ENCODE measurements at regions not wholly inside any gene's neighbourhood (a gene's known extent, or its start where the extent isn't known, plus 50 kb on each side); places are given as distances from the start of the nearest gene placed in this dataset.

DNA sequence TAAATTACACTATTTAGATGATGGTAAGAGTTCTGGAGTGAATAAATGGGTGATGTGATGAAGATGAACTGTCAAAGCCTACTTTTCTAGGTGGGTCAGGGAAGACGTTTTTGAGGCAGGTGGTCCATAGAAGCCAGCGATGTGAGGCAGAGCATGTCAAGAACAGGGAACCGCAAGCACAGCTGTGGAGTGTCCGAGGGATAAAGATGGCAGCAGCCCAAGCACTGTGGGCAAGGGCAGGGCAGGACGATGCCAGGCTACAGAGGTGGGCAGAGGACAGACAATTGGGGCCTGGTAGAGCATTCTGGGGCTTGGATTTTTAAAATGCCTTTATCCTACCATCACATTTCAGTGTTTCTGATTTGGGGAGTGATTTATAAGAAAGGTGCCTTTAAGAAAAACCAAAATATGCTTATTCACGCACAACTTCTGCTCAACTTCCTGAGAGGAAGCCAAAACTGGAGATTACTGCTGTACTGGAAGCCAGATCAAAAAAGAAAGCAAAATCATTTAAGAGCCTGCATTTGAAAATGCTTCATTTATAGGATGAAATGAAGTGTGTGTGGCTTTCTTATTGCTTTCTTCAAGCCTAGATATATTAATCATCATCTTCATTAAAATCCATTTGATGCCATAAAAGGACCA lies 119.0 kb upstream of the WDR17 start:
- no peak for DNase-seq (ENCODE audit: low read depth in 4 of 4, low spot score in 2 of 4)

DNA sequence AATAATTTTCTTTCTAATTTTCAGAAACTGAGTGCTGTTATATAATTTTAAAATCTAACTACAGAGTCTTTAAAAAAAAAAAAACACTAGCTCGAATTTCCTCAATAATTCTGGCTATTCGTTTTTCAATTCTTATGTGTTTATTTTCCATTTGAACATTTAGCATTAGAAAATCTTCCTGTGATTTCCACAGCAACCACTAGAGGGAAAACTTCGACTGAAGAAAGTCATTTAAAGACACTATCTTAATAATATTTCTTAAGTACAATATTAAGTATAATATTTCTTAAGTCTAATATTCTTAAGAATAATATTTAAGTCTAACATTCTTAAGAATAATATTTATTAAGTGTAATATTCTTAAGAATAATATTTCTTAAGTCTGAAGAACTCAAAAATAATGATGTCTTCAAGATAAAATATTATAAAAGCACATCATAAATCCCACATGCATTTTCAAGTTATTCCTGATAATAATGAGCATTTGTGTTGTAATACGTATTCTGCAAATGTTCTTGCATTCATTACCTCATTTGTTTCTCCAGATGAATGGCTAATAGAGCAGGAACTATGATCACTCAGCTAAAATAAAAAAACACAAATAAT lies 118.4 kb upstream of the WDR17 start:
- DNase-seq (ENCODE audit: low read depth in 4 of 4, low spot score in 2 of 4): peak in 1 of 4 donors; percentile 9

DNA sequence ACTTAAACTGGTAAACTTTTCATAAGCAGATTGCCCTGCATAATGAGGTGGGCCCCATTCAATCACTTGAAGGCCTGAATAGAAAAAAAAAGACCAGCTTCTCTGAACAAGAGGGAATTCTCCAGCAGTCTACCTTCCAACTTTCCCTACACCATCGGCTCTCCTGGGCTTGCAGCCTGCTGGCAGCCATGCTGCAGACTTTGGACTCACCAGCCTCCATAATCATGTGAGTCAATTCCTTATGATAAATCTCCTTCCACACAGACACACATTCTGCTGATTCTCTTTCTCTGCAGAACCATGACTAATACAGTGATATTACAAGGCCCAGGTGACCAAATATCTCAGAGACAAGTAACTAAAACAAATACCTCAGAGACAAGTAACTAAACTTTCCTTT lies 113.8 kb upstream of the WDR17 start:
- DNase-seq (ENCODE audit: low read depth in 4 of 4, low spot score in 2 of 4): no peak

DNA sequence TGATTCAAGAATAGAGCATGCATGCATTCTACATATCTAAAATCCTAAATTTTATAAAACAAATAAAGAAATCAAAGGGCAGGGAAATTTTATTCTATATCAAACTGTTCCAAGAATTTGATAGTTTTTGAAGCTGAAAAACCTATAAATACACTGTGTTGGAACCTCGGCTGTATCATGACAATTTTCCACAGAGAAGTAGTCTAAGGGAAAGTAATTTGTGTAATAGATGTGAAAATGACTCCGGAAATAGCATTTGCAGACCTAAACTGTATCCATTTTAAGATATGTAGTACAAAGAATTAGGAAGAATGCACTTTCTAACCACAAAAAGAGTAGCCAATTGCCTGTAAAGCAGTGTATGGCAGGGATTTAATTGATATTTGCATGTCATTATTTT lies 112.5 kb upstream of the WDR17 start:
- no peak for DNase-seq (ENCODE audit: low read depth in 4 of 4, low spot score in 2 of 4)

- DNase-seq (ENCODE audit: low read depth in 4 of 4, low spot score in 2 of 4): no peak
These were observed 111.6 kb upstream of the WDR17 start for GRCh38 chr4:175953960-175954521.

GRCh38 chr4:175954685-175955084 lies 111.0 kb upstream of the WDR17 start:
- no peak for DNase-seq (ENCODE audit: low read depth in 4 of 4, low spot score in 2 of 4)

- DNase-seq (ENCODE audit: low read depth in 4 of 4, low spot score in 2 of 4): no peak
These were observed 104.0 kb upstream of the WDR17 start for GRCh38 chr4:175961604-175962003.

- no peak for DNase-seq (ENCODE audit: low read depth in 4 of 4, low spot score in 2 of 4)
These were observed 95.6 kb upstream of the WDR17 start for GRCh38 chr4:175970072-175970471.

DNA sequence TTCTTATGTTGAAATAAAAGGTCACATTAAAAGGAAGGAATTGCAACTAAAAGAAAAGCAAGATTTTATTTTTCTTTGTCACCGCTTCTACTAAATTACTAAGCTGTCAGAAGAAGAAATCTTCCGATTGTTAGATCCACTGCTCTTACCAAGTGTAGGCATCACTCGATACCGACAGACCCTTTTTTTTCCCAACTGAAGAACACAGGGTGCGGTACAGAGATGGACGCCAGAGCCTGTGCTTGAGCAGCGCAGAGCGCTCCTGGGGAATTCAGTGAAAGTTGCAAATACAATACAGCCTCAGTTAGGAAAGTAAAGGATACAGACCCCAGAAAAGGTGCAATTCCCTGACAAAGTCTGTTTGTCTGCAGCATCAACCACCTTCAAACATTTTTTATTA lies 94.9 kb upstream of the WDR17 start:
- DNase-seq (ENCODE audit: low read depth in 4 of 4, low spot score in 2 of 4): no peak

DNA sequence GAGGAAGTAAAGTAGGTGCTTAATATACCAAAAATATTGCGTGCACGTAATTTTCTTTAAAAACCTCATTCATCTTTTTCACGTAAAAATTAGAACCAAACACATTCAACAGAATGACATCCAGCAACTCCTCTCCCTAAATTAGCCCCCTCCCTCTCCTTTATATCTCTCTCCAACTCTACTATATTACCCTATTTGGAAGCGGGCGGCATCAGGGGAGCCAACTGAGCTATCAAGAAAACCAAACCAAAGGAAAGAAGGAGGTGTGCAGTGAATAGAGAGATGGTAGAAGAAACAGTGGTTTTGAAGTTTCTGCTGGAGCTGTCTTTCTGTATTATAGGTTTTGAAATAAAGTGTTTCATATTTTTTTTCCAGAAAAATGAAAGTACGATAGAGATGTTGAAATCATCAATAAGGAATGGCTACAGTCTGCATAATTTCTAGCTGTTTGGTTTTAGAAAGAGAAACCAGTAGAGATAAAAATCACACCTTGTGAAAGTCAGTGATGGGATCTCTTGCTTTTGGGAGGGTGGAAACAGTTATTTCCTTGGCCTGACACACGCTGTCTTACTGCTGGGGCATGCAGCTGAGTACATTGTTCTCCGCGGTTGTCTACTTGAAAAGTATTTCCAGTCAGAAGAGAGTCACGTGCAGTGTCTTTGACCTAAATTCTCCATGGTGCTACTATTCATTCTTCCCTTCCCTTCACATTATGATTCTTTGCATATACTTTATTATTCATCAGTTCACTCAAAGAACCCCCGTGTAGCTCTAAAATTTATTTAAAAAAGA lies 94.1 kb upstream of the WDR17 start:
- DNase-seq (ENCODE audit: low read depth in 4 of 4, low spot score in 2 of 4): no peak

GRCh38 chr4:175973027-175973923 lies 92.4 kb upstream of the WDR17 start:
- DNase-seq (ENCODE audit: low read depth in 4 of 4, low spot score in 2 of 4): no peak

GRCh38 chr4:175983636-175984035 lies 82.0 kb upstream of the WDR17 start:
- no peak for DNase-seq (ENCODE audit: low read depth in 4 of 4, low spot score in 2 of 4)

DNA sequence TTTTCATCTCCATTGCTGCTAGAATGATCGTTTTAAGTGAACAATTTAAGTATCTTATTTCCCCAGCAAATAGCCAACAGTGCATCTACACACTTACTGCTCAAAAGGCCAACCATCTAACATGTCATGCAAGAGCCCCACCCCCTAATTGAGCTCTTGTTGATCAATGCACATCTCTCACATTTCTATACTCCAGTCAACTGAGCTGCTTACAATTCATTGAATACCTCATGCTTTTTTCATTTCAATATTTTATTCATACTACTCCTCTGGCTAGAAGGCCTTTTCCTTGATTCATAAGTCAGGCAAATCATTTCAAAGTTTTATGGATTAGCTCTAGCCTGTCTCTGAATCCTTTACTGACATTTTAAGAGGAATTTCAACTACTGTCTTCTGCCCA lies 79.0 kb upstream of the WDR17 start:
- no peak for DNase-seq (ENCODE audit: low read depth in 4 of 4, low spot score in 2 of 4)

GRCh38 chr4:175988511-175988910 lies 77.1 kb upstream of the WDR17 start:
- DNase-seq (ENCODE audit: low read depth in 4 of 4, low spot score in 2 of 4): no peak

DNA sequence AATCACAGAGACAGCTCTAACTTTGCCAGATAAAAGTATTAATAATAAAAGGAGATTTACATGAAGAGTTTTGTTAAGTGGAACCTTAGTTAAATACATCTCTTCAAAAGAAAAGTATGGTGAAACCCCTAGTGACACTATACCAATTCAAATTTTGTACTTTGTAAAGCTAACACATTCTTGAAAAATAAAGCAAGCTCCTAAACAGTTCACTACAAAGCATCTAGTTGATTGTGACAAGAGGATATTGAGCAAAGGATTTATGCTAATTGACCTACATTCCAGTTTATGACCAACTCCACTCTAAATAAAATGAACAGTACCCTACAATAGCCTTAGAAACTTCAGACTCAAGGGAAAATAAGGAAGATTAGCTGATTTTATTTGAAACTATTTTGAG lies 69.4 kb upstream of the WDR17 start:
- DNase-seq (ENCODE audit: low read depth in 4 of 4, low spot score in 2 of 4): no peak

GRCh38 chr4:175997291-175997690 lies 68.3 kb upstream of the WDR17 start:
- no peak for DNase-seq (ENCODE audit: low read depth in 4 of 4, low spot score in 2 of 4)

DNA sequence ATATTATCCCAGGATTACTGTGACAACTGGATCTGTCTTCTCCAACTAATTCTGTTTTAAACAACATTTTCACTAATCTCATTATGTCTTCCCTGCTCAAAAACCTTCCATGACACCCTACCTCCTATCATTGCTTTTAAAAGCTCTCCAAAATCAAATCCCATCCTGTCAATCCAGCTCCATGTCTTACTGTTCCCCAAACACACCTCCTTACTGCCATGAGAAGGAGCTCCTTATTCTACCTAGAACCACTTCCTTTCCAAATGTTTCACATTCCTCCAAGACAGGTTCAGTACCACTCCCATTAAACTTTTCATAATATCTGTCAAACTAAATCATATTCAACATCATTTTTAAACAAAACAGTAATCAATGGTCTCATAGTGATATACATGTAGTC lies 66.9 kb upstream of the WDR17 start:
- no peak for DNase-seq (ENCODE audit: low read depth in 4 of 4, low spot score in 2 of 4)

DNA sequence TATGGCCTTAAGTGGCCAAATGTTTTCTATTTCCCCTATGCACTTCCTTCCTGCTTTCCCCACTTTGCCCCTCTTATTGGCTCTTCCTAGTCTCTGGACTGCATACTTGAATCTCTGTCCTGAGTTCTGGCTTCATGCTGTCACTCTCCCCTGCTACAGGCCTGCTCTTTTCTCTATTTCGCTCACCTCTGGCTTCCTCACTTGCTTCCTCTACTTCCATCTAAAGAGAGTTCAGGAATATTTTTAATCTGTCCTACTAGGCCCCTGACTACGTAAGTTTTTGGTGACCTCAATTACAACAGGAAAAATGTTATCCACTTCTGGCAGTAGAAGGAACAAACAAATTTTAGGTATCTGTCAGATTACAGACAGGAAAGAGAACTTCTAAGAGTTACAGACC lies 65.7 kb upstream of the WDR17 start:
- DNase-seq (ENCODE audit: low read depth in 4 of 4, low spot score in 2 of 4): no peak

- DNase-seq (ENCODE audit: low read depth in 4 of 4, low spot score in 2 of 4): peak; percentile 34 to 52 (median 48)
These were observed 64.3 kb upstream of the WDR17 start for GRCh38 chr4:176001151-176002006.

All from left renal cortex interstitium (tissue), 4 donors.